ENCODE measurements at regions not wholly inside any gene's neighbourhood (a gene's known extent, or its start where the extent isn't known, plus 50 kb on each side); places are given as distances from the start of the nearest gene placed in this dataset.

DNA sequence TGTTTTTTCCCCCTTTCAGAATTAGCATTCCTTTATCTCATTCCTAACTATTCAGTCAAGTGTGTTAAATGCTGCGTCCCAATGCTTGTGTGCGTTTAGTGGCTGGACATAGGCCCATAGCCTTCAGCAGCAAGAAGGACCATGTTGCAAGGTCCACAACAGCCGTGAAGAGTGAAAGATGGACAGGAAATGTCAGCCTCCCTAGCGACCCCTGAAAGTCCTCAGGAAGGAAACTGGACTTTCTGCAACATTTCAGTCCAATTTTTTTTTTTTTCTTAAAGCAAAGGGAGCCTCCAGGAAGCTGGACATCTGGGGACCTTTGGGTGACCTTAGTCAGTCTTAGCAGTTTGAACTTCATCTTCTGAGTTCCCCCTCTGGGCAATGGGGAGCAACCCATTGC is 550.7 kb upstream of the MGMT start:
- Histone ChIP-seq H3K4me2 (ENCODE audit: low read length) (no peak overlapping the region), H3K36me3 (ENCODE audit: control insufficient read depth, low read length) (no peaks in the 10 kb centered on the region), H3F3A (ENCODE audit: control insufficient read depth, insufficient read depth) (no peaks in the 10 kb centered on the region), H3K4me1 (ENCODE audit: control insufficient read depth, low read length) (no peaks in the 10 kb centered on the region), H3K9me3 (ENCODE audit: control insufficient read depth, insufficient read depth, low read length) (no peaks in the 10 kb centered on the region), H3K27me3 (ENCODE audit: control insufficient read depth, low read length) (no peaks in the 10 kb centered on the region), H4K20me1 (ENCODE audit: control insufficient read depth, insufficient read depth, low read depth, low read length) (no peaks in the 10 kb centered on the region), H3K9me2 (replicated peaks; ENCODE audit: control insufficient read depth, low read length) (no peaks in the 10 kb centered on the region), H3K79me2 (ENCODE audit: control insufficient read depth, low read length) (no peaks in the 10 kb centered on the region), H3K27ac (ENCODE audit: low read depth, low read length) (no peak overlapping the region), H3K4me3 (ENCODE audit: low read length) (no peak overlapping the region)
- no peak for TF ChIP-seq EZH2phosphoT487 (IDR thresholded peaks at IDR 0.05; ENCODE audit: borderline replicate concordance, low read length)
- TF ChIP-seq, protein P1, sequence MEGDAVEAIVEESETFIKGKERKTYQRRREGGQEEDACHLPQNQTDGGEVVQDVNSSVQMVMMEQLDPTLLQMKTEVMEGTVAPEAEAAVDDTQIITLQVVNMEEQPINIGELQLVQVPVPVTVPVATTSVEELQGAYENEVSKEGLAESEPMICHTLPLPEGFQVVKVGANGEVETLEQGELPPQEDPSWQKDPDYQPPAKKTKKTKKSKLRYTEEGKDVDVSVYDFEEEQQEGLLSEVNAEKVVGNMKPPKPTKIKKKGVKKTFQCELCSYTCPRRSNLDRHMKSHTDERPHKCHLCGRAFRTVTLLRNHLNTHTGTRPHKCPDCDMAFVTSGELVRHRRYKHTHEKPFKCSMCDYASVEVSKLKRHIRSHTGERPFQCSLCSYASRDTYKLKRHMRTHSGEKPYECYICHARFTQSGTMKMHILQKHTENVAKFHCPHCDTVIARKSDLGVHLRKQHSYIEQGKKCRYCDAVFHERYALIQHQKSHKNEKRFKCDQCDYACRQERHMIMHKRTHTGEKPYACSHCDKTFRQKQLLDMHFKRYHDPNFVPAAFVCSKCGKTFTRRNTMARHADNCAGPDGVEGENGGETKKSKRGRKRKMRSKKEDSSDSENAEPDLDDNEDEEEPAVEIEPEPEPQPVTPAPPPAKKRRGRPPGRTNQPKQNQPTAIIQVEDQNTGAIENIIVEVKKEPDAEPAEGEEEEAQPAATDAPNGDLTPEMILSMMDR (IDR thresholded peaks at IDR 0.05; ENCODE audit: low read depth, low read length, poor library complexity, severe bottlenecking), result no peak

DNA sequence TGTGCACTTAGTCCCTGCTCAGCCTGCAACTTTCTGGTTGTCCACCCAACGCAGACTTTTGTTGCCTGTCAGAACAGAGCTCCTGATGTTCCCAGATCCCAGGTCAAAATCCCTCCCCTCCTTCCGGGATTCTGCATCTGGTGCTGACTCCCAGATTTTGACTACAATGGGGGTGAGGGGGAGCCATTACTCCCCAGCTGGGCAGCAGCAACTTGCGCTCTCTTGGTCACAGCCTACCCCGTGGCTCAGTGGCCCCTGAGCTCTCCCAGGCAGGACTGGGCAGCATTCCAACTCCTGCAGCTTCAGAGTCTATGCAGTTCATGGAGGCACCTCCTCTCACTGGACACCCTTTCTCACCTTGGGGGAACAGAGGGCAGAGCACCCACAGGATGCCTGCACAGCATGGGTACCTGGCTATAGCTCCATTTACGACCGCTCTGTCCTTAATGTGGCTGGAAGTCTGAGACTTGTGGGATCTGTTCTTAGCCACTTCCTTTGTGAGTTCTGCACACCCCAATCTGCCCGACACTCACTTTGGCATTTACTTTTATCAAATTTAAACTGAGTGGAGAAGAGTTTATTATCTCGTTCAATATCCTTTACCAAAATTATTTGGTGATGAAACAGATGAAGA is 545.5 kb upstream of the MGMT start:
- no peak overlapping the region for H3K4me2 ChIP-seq (ENCODE audit: low read length)
- no peaks in the 10 kb centered on the region for H3K27me3 ChIP-seq (ENCODE audit: control insufficient read depth, low read length)
- H3K36me3 ChIP-seq (ENCODE audit: control insufficient read depth, low read length), result no peaks in the 10 kb centered on the region
- no peaks in the 10 kb centered on the region for H3K4me1 ChIP-seq (ENCODE audit: control insufficient read depth, low read length)
- no peaks in the 10 kb centered on the region for H4K20me1 ChIP-seq (ENCODE audit: control insufficient read depth, insufficient read depth, low read depth, low read length)
- H3K9me2 ChIP-seq (replicated peaks; ENCODE audit: control insufficient read depth, low read length), result no peaks in the 10 kb centered on the region
- H3F3A ChIP-seq (ENCODE audit: control insufficient read depth, insufficient read depth), result no peaks in the 10 kb centered on the region
- H3K79me2 ChIP-seq (ENCODE audit: control insufficient read depth, low read length), result no peaks in the 10 kb centered on the region
- TF ChIP-seq, protein P1 (IDR thresholded peaks at IDR 0.05; ENCODE audit: low read depth, low read length, poor library complexity, severe bottlenecking), result no peak
- no peak for TF ChIP-seq EZH2phosphoT487 (IDR thresholded peaks at IDR 0.05; ENCODE audit: borderline replicate concordance, low read length)
- no peak overlapping the region for H3K4me3 ChIP-seq (ENCODE audit: low read length)
- no peak overlapping the region for H3K27ac ChIP-seq (ENCODE audit: low read depth, low read length)
- H3K9me3 ChIP-seq (ENCODE audit: control insufficient read depth, insufficient read depth, low read length), result no peaks in the 10 kb centered on the region; the same call in 1 of the 2 replicates

DNA sequence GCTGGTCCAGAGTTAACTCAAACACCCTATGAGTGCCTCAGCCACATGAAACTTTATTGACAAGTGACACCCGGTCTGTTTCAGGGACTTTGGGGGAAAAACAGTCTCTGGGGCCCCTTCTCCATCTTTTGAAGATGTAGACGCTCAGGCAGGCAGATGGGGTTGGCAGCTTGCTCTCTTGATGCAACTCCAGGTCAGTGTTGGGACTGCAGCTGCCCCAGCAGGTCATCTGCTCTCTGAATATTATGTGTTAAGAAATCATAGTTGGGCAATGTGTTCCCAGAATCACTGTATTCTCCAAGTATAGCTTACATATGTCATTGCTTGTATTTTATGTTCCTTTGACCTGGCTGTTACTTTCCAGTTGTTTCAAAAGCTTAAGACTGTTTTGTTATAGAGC is 544.9 kb upstream of the MGMT start:
- no peak overlapping the region for H3K4me3 ChIP-seq (ENCODE audit: low read length)
- H3K4me1 ChIP-seq (ENCODE audit: control insufficient read depth, low read length), result no peaks in the 10 kb centered on the region
- TF ChIP-seq, protein P1 (IDR thresholded peaks at IDR 0.05; ENCODE audit: low read depth, low read length, poor library complexity, severe bottlenecking), result no peak
- TF ChIP-seq EZH2phosphoT487 (IDR thresholded peaks at IDR 0.05; ENCODE audit: borderline replicate concordance, low read length), result no peak
- H4K20me1 ChIP-seq (ENCODE audit: control insufficient read depth, insufficient read depth, low read depth, low read length), result no peaks in the 10 kb centered on the region
- H3K27ac ChIP-seq (ENCODE audit: low read depth, low read length), result no peak overlapping the region
- no peaks in the 10 kb centered on the region for H3K27me3 ChIP-seq (ENCODE audit: control insufficient read depth, low read length)
- no peaks in the 10 kb centered on the region for H3F3A ChIP-seq (ENCODE audit: control insufficient read depth, insufficient read depth)
- H3K9me3 ChIP-seq (ENCODE audit: control insufficient read depth, insufficient read depth, low read length), result no peaks in the 10 kb centered on the region; the same call in 1 of the 2 replicates
- H3K9me2 ChIP-seq (replicated peaks; ENCODE audit: control insufficient read depth, low read length), result no peaks in the 10 kb centered on the region
- H3K79me2 ChIP-seq (ENCODE audit: control insufficient read depth, low read length), result no peaks in the 10 kb centered on the region
- no peak overlapping the region for H3K4me2 ChIP-seq (ENCODE audit: low read length)
- H3K36me3 ChIP-seq (ENCODE audit: control insufficient read depth, low read length), result no peaks in the 10 kb centered on the region

Measured in DOHH2 (cell line).